Omental fat pad (tissue), 3 donors: ENCODE measurements at regions not wholly inside any gene's neighbourhood (a gene's known extent, or its start where the extent isn't known, plus 50 kb on each side); places are given as distances from the start of the nearest gene placed in this dataset.

ENCODE experiments used
- ATAC-seq: fragments of 150-250 bp; one replicate; pipeline ENCODE4 v1.9.1; 2016; ENCODE audit warnings: mild to moderate bottlenecking, moderate library complexity; ENCODE audit not compliant: low FRiP score
- DNase-seq: peaks from one replicate; pipeline ENCODE4 v3.0.0-alpha.2; 2019; ENCODE audit warnings: low spot score
- CTCF ChIP-seq, 3 donors: fragments of 450-650 bp; IDR thresholded peaks; one replicate each; pipeline ENCODE4 v1.5.1; 2016 to 2017; ENCODE audit warnings: antibody characterized with exemption in 3 of 3, mild to moderate bottlenecking in 3 of 3, moderate library complexity in 2 of 3

DNA sequence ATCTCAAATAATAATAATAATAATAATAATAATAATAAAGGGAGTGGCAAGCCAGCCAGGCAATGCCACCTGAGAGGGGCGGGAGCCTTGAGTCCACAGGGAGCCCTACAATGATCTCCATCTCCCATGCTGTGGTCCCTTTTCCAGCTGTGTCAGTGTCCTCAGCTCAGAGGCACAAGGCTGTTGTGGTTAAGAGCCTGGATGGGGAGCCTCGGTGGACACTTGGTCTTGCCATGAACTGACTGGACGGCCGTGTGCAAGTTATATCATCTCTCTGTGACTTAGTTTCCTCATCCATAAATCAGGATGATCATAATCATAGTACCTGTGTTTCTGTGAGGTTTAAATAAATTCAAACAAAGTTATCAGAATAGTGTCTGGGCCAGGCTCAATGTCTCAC is 127.8 kb upstream of the TIAM1 start:
- TF ChIP-seq CTCF (IDR thresholded peaks at IDR 0.05): no peak
- DNase-seq (no peak), ATAC-seq (no peak)

- no peak for TF ChIP-seq CTCF (IDR thresholded peaks at IDR 0.05)
- DNase-seq: no peak
- no peak for ATAC-seq
Measured at GRCh38 chr21:31470896-31471694, 127.0 kb upstream of the TIAM1 start.

DNA sequence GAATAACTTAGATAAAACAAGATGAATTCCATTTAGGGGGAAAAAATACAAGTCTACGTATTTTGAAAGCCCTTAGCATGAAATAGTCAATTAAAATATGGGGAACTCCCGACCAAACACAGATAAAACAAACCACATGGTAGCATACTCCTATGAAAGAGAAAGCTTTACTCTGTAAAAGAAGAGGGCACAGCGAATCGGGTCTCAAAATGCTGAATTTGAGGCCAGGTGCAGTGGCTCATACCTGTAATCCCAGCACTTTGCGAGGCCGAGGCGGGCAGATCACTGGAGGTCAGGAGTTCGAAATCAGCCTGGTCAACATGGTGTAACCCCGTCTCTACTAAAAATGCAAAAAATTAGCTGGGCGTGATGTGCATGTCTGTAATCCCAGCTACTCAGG is 116.9 kb upstream of the TIAM1 start:
- DNase-seq (no peak), ATAC-seq (no peak)
- TF ChIP-seq CTCF (IDR thresholded peaks at IDR 0.05): no peak

DNA sequence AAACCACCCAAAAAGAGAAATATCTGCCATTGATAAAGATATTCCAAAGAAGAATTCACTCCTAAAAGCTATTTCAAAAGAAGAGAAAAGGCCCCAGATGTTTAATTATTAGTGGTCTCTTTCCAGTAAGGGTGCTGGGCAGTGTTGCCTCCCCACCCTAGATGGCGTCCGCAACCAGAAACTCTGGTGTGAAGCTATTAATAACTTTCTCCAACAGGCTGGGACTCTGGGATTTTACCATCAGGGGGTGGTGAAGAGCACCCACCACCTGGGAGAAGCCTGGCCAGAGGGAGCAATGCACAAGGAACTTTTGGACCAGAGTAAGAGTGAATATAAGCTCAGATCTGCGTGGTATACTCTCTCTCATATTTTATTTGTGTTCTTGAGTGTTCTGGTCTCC is 115.4 kb upstream of the TIAM1 start:
- DNase-seq (no peak), ATAC-seq (no peak)
- no peak for TF ChIP-seq CTCF (IDR thresholded peaks at IDR 0.05)

DNA sequence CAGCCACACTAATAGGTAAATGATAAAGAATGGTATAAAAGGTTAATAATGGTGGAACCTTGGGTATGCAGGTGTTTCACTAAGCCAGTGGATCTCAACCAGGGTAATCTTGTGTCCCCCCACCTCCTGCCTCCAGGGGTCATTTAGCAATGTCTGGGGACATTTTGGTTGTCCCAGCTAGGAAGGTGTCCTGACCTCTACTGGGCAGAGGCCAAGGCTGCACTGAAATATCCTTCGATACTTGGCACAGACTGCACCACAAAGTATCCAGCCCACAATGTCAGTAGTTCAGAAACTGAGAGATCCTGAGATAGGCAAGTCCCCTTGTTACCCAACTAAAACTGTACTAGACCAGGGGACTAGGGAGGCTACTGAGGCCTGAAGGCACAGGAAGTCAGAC is 113.6 kb upstream of the TIAM1 start:
- no peak for TF ChIP-seq CTCF (IDR thresholded peaks at IDR 0.05)
- DNase-seq (no peak), ATAC-seq (no peak)

- no peak for ATAC-seq
- no peak for TF ChIP-seq CTCF (IDR thresholded peaks at IDR 0.05)
- DNase-seq: no peak
Measured at GRCh38 chr21:31456201-31456600, 112.1 kb upstream of the TIAM1 start.

GRCh38 chr21:31455506-31455905 is 111.4 kb upstream of the TIAM1 start:
- DNase-seq (no peak), ATAC-seq (no peak)
- TF ChIP-seq CTCF (IDR thresholded peaks at IDR 0.05): no peak
